Cardiac fibroblast (primary cell): ENCODE measurements at regions not wholly inside any gene's neighbourhood (a gene's known extent, or its start where the extent isn't known, plus 50 kb on each side); places are given as distances from the start of the nearest gene placed in this dataset.

Experiments used
- DNase-seq, 2 donors: peaks; one replicate each; pipeline versions ENCODE4 v3.0.0 to v3.0.0-alpha.2; 2010; ENCODE audit warnings: low read depth in 2 of 2
- H3K4me3 ChIP-seq, 2 donors: replicated peaks in 1 of 2; 1 replicate in 1 of 2; 2 replicates in 1 of 2; pipeline ENCODE4 v1.5.1; 2011; ENCODE audit warnings: low read depth in 2 of 2, low read length in 2 of 2, mild to moderate bottlenecking in 2 of 2, moderate library complexity in 1 of 2
- CTCF ChIP-seq: IDR thresholded peaks from one replicate; pipeline ENCODE4 v1.5.1; 2011; ENCODE audit warnings: low read depth, mild to moderate bottlenecking, low read length, inconsistent platforms

- no peak for DNase-seq
- H3K4me3 ChIP-seq = no peak overlapping the region
- TF ChIP-seq CTCF = no peak
Observed at GRCh38 chr5:85920984-85921383, 696.8 kb upstream of the COX7C start.

DNA sequence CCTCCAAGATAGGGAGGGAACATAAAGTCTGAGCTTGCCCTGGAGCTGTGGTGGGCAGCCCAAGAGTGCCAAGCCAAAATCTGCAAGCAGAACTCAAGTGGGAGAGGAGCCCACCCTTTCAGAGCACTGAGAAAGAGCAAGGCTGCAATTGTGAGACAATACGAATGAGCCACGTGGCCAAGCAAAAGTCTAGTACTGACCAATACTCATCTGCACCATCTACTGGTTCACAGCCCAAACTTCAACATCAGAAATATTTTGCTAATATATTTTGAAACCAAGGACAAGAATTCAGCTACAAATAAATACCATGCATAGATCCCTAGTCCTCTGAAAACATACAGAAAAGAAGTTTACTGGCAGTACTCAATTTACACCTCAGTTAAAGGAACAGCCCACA, 696.2 kb upstream of the COX7C start:
- TF ChIP-seq CTCF = no peak
- DNase-seq = no peak
- H3K4me3 ChIP-seq = no peak overlapping the region

GRCh38 chr5:85927632-85928031, 690.1 kb upstream of the COX7C start:
- no peak for DNase-seq
- TF ChIP-seq CTCF = no peak

DNA sequence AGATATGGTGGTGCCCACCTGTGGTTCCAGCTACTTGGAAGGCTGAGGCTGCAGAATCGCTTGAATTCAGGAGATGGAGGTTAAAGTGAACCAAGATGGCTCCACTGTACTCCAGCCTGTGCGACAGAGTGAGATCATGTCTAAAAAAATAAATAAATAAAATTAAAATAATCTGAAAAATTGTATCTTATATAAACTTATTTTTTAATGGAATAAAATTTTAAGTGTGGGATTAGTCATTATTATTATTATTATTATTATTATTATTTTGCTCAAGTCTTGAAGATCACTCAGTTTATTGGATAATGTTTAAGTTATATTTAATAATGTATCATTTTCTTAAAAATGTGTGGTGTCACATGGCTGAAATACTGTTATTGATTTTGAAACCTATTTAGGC, 688.0 kb upstream of the COX7C start:
- H3K4me3 ChIP-seq = no peak overlapping the region
- TF ChIP-seq CTCF = no peak
- no peak for DNase-seq

More at GRCh38 chr5:85927632-85928031, 690.1 kb upstream of the COX7C start:
- H3K4me3 ChIP-seq = no peak overlapping the region

- TF ChIP-seq CTCF = no peak
- DNase-seq = no peak
- H3K4me3 ChIP-seq = no peak overlapping the region
Observed at GRCh38 chr5:85931220-85931619, 686.5 kb upstream of the COX7C start.

GRCh38 chr5:85938201-85938600, 679.5 kb upstream of the COX7C start:
- DNase-seq = no peak
- no peak for TF ChIP-seq CTCF
- no peak overlapping the region for H3K4me3 ChIP-seq

GRCh38 chr5:85951707-85952210, 666.0 kb upstream of the COX7C start:
- H3K4me3 ChIP-seq = no peak overlapping the region
- no peak for TF ChIP-seq CTCF
- no peak for DNase-seq
